Activated CD4-positive, alpha-beta T cell treated with anti-CD3 and anti-CD28 coated beads for 36 hours (primary cell): ENCODE measurements at regions not wholly inside any gene's neighbourhood (a gene's known extent, or its start where the extent isn't known, plus 50 kb on each side); places are given as distances from the start of the nearest gene placed in this dataset.
"Not testable (repeated sequence)": the region's sequence is repeated elsewhere in the genome, so short reads cannot be mapped to it uniquely, and the experiment has no call there.

Experiments
- ATAC-seq: fragments of 200-7000 bp; cut with Tn5 transposase; one replicate; pipeline ENCODE4 v1.10.0; 2021; ENCODE audit warnings: mild to moderate bottlenecking, moderate library complexity
- CTCF ChIA-PET: fragments of 350-600 bp; sonication (Branson Sonifier 250); formaldehyde crosslinking; loops from one replicate; lab custom pipeline; 2021; ENCODE audit warnings: antibody characterized with exemption; lab: Charles Lee
- POLR2A ChIA-PET: fragments of 350-600 bp; sonication (Branson Sonifier 250); formaldehyde crosslinking; loops from one replicate; lab custom pipeline; 2021; ENCODE audit warnings: antibody characterized with exemption, inconsistent platforms; lab: Charles Lee
- DNase-seq: peaks from one replicate; pipeline ENCODE4 v3.0.0-alpha.2; 2020
- H3K27ac Mint-ChIP-seq: one replicate; pipeline ENCODE4 v1.8.0; 2021; ENCODE audit warnings: mixed read lengths
- H3K27me3 Mint-ChIP-seq: one replicate; pipeline ENCODE4 v1.8.0; 2021; ENCODE audit warnings: mixed read lengths
- H3K36me3 Mint-ChIP-seq: one replicate; pipeline ENCODE4 v1.8.0; 2021; ENCODE audit warnings: low read depth, mixed read lengths
- H3K4me1 Mint-ChIP-seq: one replicate; pipeline ENCODE4 v1.8.0; 2021; ENCODE audit warnings: mixed read lengths
- H3K4me3 Mint-ChIP-seq: one replicate; pipeline ENCODE4 v1.8.0; 2021; ENCODE audit warnings: mild to moderate bottlenecking, moderate library complexity, mixed read lengths
- H3K9me3 Mint-ChIP-seq: one replicate; pipeline ENCODE4 v1.8.0; 2021; ENCODE audit warnings: low read depth, mixed read lengths
- intact Hi-C, 2 experiments: fragments of 100-400 bp; cut with DNase I in 1 of 2; cut with micrococcal nuclease in 1 of 2; formaldehyde crosslinking; loops; one replicate each; pipeline versions ENCODE4 v1.14.2 to v1.15.1; 2022 to 2024; cut with DNase I, micrococcal nuclease

DNA sequence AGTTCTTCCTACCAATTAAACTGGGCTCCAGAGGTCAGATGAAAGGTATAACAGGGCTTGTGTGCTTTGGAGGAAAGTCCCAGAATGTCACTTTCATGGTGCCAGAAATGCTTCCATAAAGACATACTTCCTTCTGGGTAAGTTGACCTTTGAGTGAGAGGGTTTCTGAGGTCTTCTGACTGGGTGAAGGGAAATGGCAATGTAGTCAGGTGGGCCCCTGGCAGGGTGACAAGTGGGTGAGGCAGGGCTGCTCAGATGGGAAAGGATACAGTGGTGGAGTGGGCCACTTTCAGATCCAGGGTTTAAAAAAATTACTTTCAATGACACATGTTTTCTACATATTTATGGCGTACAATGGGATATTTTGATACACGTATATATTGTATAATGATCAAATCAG, 136.5 kb upstream of the PITX1 start:
- ATAC-seq = no peak
- DNase-seq = no peak
- ChIA-PET POLR2A (no interaction called here), CTCF (no interaction called here)
- intact Hi-C loops = no loop called here
- Mint-ChIP-seq H3K4me3 (no peak overlapping the region), H3K36me3 (no peaks in the 10 kb centered on the region), H3K27me3 (peaks cover 21% of the 10 kb centered on the region), H3K4me1 (no peaks in the 10 kb centered on the region), H3K9me3 (no peaks in the 10 kb centered on the region), H3K27ac (no peak overlapping the region)

- Mint-ChIP-seq H3K4me1 (no peaks in the 10 kb centered on the region), H3K9me3 (no peaks in the 10 kb centered on the region), H3K36me3 (no peaks in the 10 kb centered on the region), H3K27ac (no peak overlapping the region), H3K4me3 (no peak overlapping the region), H3K27me3 (peaks cover 21% of the 10 kb centered on the region)
- no peak for ATAC-seq
- POLR2A ChIA-PET = no interaction called here
- no peak for DNase-seq
- CTCF ChIA-PET = no interaction called here
- intact Hi-C loops = no loop called here
Measured at GRCh38 chr5:135169753-135170152, 135.7 kb upstream of the PITX1 start.

DNA sequence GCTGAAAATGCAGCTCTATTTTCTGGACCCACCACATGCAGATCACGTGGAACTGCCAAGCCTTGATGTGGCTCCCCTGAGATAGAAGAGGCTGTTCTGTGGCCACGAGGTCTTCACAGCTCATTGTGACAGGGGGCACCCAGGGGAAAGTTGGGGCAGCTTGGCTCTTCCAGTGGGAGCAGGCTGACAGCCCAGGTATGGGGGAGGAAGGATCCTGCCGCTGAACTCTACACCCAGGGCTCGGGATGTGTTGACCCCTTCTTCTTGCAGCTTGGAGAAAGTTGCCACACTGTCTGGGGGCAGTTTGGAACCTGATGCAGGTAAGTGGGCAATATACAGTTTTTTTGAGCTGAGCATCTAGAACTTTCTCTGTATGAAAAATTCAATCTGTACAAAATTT, 133.6 kb upstream of the PITX1 start:
- H3K27me3 Mint-ChIP-seq = peaks cover 24% of the 10 kb centered on the region
- no peak for DNase-seq
- no peak overlapping the region for H3K27ac Mint-ChIP-seq
- intact Hi-C loops = no loop called here
- H3K9me3 Mint-ChIP-seq = no peaks in the 10 kb centered on the region
- H3K4me3 Mint-ChIP-seq = no peak overlapping the region
- ChIA-PET CTCF (interaction anchor here (1.2 kb wide), 1 partner anchor 12 kb away, joined by 3 read pairs; no protein-coding TSS in a partner anchor), POLR2A (no interaction called here)
- H3K4me1 Mint-ChIP-seq = no peaks in the 10 kb centered on the region
- H3K36me3 Mint-ChIP-seq = no peaks in the 10 kb centered on the region
- no peak for ATAC-seq

GRCh38 chr5:135164873-135165614, 131.0 kb upstream of the PITX1 start:
- H3K9me3 Mint-ChIP-seq, intact Hi-C loops, H3K36me3 Mint-ChIP-seq, H3K4me1 Mint-ChIP-seq, POLR2A ChIA-PET, DNase-seq, H3K27ac Mint-ChIP-seq, CTCF ChIA-PET, ATAC-seq, H3K4me3 Mint-ChIP-seq: not testable (repeated sequence)
- H3K27me3 Mint-ChIP-seq = peaks cover 25% of the 10 kb centered on the region

- Mint-ChIP-seq H3K27ac (no peak overlapping the region), H3K9me3 (peaks cover 3% of the 10 kb centered on the region), H3K4me3 (no peak overlapping the region), H3K36me3 (no peaks in the 10 kb centered on the region), H3K27me3 (peaks cover 25% of the 10 kb centered on the region), H3K4me1 (no peaks in the 10 kb centered on the region)
- no peak for ATAC-seq
- intact Hi-C loops = no loop called here
- CTCF ChIA-PET = interaction anchor here (0.6 kb wide), 1 partner anchor 27 kb away, joined by 3 read pairs; no protein-coding TSS in a partner anchor
- POLR2A ChIA-PET = no interaction called here
- no peak for DNase-seq
Measured at GRCh38 chr5:135163964-135164363, 129.9 kb upstream of the PITX1 start.

DNA sequence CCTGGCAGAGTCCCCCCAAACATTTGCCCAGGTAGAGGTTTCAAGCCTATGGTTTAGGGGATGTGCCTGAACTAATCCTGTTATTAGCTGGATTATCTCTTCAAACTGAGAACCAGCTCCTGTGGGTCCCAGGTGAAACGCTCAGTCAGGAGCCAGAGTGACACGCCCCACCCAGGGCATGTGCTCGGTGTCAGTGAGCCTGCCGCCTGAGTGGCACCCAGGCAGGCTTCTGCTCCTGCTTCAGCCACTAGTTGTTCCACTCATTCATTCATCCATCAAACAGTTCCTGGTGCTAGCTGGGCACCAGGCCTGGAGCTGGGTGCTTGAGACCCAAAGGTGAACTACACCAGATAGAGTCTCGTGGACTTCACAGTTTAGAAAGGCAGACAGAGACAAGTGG, 129.4 kb upstream of the PITX1 start:
- Mint-ChIP-seq H3K4me3 (no peak overlapping the region), H3K9me3 (peaks cover 8% of the 10 kb centered on the region), H3K27ac (no peak overlapping the region), H3K36me3 (no peaks in the 10 kb centered on the region), H3K4me1 (no peaks in the 10 kb centered on the region), H3K27me3 (peaks cover 19% of the 10 kb centered on the region)
- no peak for ATAC-seq
- ChIA-PET POLR2A (no interaction called here), CTCF (interaction anchor here (0.6 kb wide), 1 partner anchor 57 kb away, joined by 3 read pairs; no protein-coding TSS in a partner anchor)
- intact Hi-C loops = no loop called here
- DNase-seq = no peak

- no peaks in the 10 kb centered on the region for H3K36me3 Mint-ChIP-seq
Measured at GRCh38 chr5:135162661-135163265, 128.7 kb upstream of the PITX1 start.

GRCh38 chr5:135161221-135161620, 127.2 kb upstream of the PITX1 start:
- Mint-ChIP-seq H3K27me3 (peaks cover 13% of the 10 kb centered on the region), H3K36me3 (no peaks in the 10 kb centered on the region), H3K4me1 (no peaks in the 10 kb centered on the region), H3K4me3 (no peak overlapping the region), H3K27ac (no peak overlapping the region), H3K9me3 (peaks cover 16% of the 10 kb centered on the region)
- intact Hi-C loops = no loop called here
- DNase-seq = no peak
- ChIA-PET POLR2A (no interaction called here), CTCF (no interaction called here)
- ATAC-seq = no peak

More at GRCh38 chr5:135162661-135163265, 128.7 kb upstream of the PITX1 start:
- ChIA-PET CTCF (interaction anchor here (0.6 kb wide), 1 partner anchor 57 kb away, joined by 3 read pairs; no protein-coding TSS in a partner anchor), POLR2A (no interaction called here)
- H3K27me3 Mint-ChIP-seq = peaks cover 18% of the 10 kb centered on the region
- DNase-seq (no peak), ATAC-seq (no peak)
- peaks cover 12% of the 10 kb centered on the region for H3K9me3 Mint-ChIP-seq
- H3K27ac Mint-ChIP-seq = no peak overlapping the region
- H3K4me3 Mint-ChIP-seq = no peak overlapping the region
- intact Hi-C loops = no loop called here
- H3K4me1 Mint-ChIP-seq = no peaks in the 10 kb centered on the region

- peaks cover 16% of the 10 kb centered on the region for H3K9me3 Mint-ChIP-seq
- H3K27me3 Mint-ChIP-seq = peaks cover 15% of the 10 kb centered on the region
- ATAC-seq (no peak), DNase-seq (no peak)
- no peaks in the 10 kb centered on the region for H3K36me3 Mint-ChIP-seq
- CTCF ChIA-PET = interaction anchor here (0.7 kb wide), 1 partner anchor 50 kb away, joined by 3 read pairs; no protein-coding TSS in a partner anchor
- no peak overlapping the region for H3K4me3 Mint-ChIP-seq
- POLR2A ChIA-PET = no interaction called here
- no peaks in the 10 kb centered on the region for H3K4me1 Mint-ChIP-seq
- H3K27ac Mint-ChIP-seq = no peak overlapping the region
- intact Hi-C loops = no loop called here
Measured at GRCh38 chr5:135160036-135160675, 126.1 kb upstream of the PITX1 start.

DNA sequence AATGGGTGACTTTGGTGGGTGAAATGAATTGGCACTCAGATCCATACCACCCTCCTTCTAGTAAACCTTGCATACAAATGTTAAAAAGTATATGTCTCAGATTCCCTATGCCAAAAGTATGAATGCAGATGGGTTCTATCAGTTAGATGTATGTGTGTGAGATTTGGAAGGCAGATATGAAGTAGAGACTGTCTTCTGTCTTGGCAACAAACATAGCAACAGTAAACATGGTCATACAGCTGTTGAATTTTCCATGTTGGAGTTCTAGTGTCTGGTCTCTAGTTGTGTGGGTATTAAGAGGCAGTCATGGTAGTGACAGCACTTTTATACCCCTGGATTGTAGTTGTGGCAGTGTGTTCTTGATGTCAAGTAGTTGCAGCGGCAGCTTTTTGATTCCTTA, 125.6 kb upstream of the PITX1 start:
- peaks cover 16% of the 10 kb centered on the region for H3K9me3 Mint-ChIP-seq
- no peaks in the 10 kb centered on the region for H3K36me3 Mint-ChIP-seq
- CTCF ChIA-PET = interaction anchor here (0.7 kb wide), 1 partner anchor 49 kb away, joined by 3 read pairs; no protein-coding TSS in a partner anchor

GRCh38 chr5:135158982-135159381, 125.0 kb upstream of the PITX1 start:
- H3K36me3 Mint-ChIP-seq = no peaks in the 10 kb centered on the region
- POLR2A ChIA-PET = no interaction called here
- peaks cover 16% of the 10 kb centered on the region for H3K9me3 Mint-ChIP-seq
- H3K27me3 Mint-ChIP-seq = peaks cover 17% of the 10 kb centered on the region
- DNase-seq = no peak
- no peak overlapping the region for H3K27ac Mint-ChIP-seq
- intact Hi-C loops = no loop called here
- no peak for ATAC-seq
- CTCF ChIA-PET = no interaction called here
- H3K4me3 Mint-ChIP-seq = no peak overlapping the region
- H3K4me1 Mint-ChIP-seq = no peaks in the 10 kb centered on the region

More for the DNA sequence above, 125.6 kb upstream of the PITX1 start:
- POLR2A ChIA-PET = no interaction called here
- H3K27ac Mint-ChIP-seq = no peak overlapping the region
- no peak overlapping the region for H3K4me3 Mint-ChIP-seq
- no peak for DNase-seq
- no peak for ATAC-seq
- intact Hi-C loops = no loop called here
- H3K27me3 Mint-ChIP-seq = peaks cover 15% of the 10 kb centered on the region
- H3K4me1 Mint-ChIP-seq = no peaks in the 10 kb centered on the region
